B cell (primary cell): ENCODE measurements at regions not wholly inside any gene's neighbourhood (a gene's known extent, or its start where the extent isn't known, plus 50 kb on each side); places are given as distances from the start of the nearest gene placed in this dataset.

Experiments
- EZH2 ChIP-seq: IDR thresholded peaks from 2 replicates; pipeline ENCODE4 v1.6.1; 2012; ENCODE audit warnings: borderline replicate concordance, low read depth, mild to moderate bottlenecking, moderate library complexity, low read length; ENCODE audit not compliant: insufficient read depth, poor library complexity, severe bottlenecking
- TF ChIP-seq, protein P1 (sequence below): fragments of 200-600 bp; IDR thresholded peaks from one replicate; pipeline ENCODE4 v1.8.0; 2022; ENCODE audit warnings: antibody characterized with exemption, mild to moderate bottlenecking

DNA sequence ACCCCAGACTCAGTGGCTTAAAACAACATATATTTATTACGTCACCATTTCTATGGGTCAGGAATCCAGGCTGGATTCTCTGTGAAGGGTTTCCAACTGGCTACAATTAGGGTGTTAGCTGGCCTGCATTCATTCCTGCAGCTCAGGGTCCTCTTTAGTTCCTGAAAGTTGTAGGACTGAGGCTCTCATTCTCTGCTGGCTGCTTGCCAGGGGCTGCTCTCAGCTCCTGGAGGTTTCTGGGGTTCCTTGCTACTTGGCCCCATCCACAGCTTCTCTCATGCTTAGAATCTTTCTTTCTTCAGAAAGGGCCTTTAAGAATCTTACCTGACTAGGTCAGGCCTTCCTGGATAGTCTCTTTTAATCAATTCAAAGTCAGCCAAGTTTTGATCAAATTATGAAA lies 424.6 kb downstream of the GADD45G start:
- TF ChIP-seq, protein P1, sequence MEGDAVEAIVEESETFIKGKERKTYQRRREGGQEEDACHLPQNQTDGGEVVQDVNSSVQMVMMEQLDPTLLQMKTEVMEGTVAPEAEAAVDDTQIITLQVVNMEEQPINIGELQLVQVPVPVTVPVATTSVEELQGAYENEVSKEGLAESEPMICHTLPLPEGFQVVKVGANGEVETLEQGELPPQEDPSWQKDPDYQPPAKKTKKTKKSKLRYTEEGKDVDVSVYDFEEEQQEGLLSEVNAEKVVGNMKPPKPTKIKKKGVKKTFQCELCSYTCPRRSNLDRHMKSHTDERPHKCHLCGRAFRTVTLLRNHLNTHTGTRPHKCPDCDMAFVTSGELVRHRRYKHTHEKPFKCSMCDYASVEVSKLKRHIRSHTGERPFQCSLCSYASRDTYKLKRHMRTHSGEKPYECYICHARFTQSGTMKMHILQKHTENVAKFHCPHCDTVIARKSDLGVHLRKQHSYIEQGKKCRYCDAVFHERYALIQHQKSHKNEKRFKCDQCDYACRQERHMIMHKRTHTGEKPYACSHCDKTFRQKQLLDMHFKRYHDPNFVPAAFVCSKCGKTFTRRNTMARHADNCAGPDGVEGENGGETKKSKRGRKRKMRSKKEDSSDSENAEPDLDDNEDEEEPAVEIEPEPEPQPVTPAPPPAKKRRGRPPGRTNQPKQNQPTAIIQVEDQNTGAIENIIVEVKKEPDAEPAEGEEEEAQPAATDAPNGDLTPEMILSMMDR = no peak
- no peak for TF ChIP-seq EZH2
